GM12878 (cell line): ENCODE measurements at regions not wholly inside any gene's neighbourhood (a gene's known extent, or its start where the extent isn't known, plus 50 kb on each side); places are given as distances from the start of the nearest gene placed in this dataset.

Experiments used
- CHD1 ChIP-seq: IDR thresholded peaks from 2 replicates; pipeline ENCODE4 v1.6.1; 2012; ENCODE audit warnings: low read depth, low read length, improper control_type of control experiment
- CTCF ChIP-seq, 3 experiments: IDR thresholded peaks in 2 of 3; conservative IDR thresholded peaks in 1 of 3; 2 replicates each; pipeline ENCODE4 v1.5.1; 2011; ENCODE audit warnings: low read depth in 3 of 3, low read length in 3 of 3, mild to moderate bottlenecking in 3 of 3, control low read depth in 2 of 3, moderate library complexity in 2 of 3, inconsistent platforms in 1 of 3, mixed read lengths in 1 of 3; ENCODE audit not compliant: control insufficient read depth in 2 of 3, insufficient read depth in 1 of 3; ENCODE audit errors: extremely low read depth in 1 of 3
- FOS ChIP-seq: IDR thresholded peaks from 3 replicates; pipeline ENCODE4 v1.6.1; 2011; ENCODE audit warnings: borderline replicate concordance; ENCODE audit not compliant: insufficient read length; ENCODE audit errors: extremely low read depth
- PKNOX1 ChIP-seq: fragments of 450-650 bp; IDR thresholded peaks from 2 replicates; pipeline ENCODE4 v1.6.1; 2016; ENCODE audit warnings: mild to moderate bottlenecking
- RFX5 ChIP-seq: IDR thresholded peaks from 2 replicates; pipeline ENCODE4 v1.6.1; 2011; ENCODE audit warnings: low read depth, low read length, improper control_type of control experiment
- TCF12 ChIP-seq: IDR thresholded peaks from 2 replicates; pipeline ENCODE4 v1.6.1; 2011; ENCODE audit warnings: low read depth, mild to moderate bottlenecking, low read length
- ZBTB4 ChIP-seq: fragments of 450-650 bp; formaldehyde crosslinking; IDR thresholded peaks from 2 replicates; pipeline ENCODE4 v1.4.0; 2022; ENCODE audit warnings: mild to moderate bottlenecking, moderate library complexity

- TF ChIP-seq CTCF (IDR thresholded peaks at IDR 0.05 in 2 of 3, conservative IDR thresholded peaks at IDR 0.05 in 1 of 3; ENCODE audit: control insufficient read depth in 2 of 3, extremely low read depth in 1 of 3, insufficient read depth in 1 of 3, low read depth in 3 of 3, low read length in 3 of 3) (no peak), PKNOX1 (no peak), FOS (no peak), RFX5 (no peak), ZBTB4 (CRISPR knock-in tag) (no peak), TCF12 (no peak), CHD1 (no peak)
Observed at GRCh38 chr13:22128441-22129408, 457.9 kb downstream of the FGF9 start.
